ENCODE measurements at regions not wholly inside any gene's neighbourhood (a gene's known extent, or its start where the extent isn't known, plus 50 kb on each side); places are given as distances from the start of the nearest gene placed in this dataset.

GRCh38 chr20:4597215-4597614 is 89.0 kb upstream of the PRNP start:
- no peak for DNase-seq

GRCh38 chr20:4593149-4593525 is 93.1 kb upstream of the PRNP start:
- DNase-seq, result no peak

GRCh38 chr20:4592316-4593148 is 93.7 kb upstream of the PRNP start:
- peak; percentile 35 for DNase-seq

GRCh38 chr20:4591975-4592315 is 94.3 kb upstream of the PRNP start:
- DNase-seq, result no peak

GRCh38 chr20:4585758-4586157 is 100.5 kb upstream of the PRNP start:
- DNase-seq, result no peak

- no peak for DNase-seq
Measured at GRCh38 chr20:4585104-4585753, 101.0 kb upstream of the PRNP start.

- DNase-seq, result no peak
Measured at GRCh38 chr20:4584510-4584909, 101.7 kb upstream of the PRNP start.

GRCh38 chr20:4581838-4582237 is 104.4 kb upstream of the PRNP start:
- no peak for DNase-seq

- no peak for DNase-seq
Measured at GRCh38 chr20:4578375-4578774, 107.9 kb upstream of the PRNP start.

- no peak for DNase-seq
Measured at GRCh38 chr20:4574356-4574690, 111.9 kb upstream of the PRNP start.

GRCh38 chr20:4573564-4574355 is 112.5 kb upstream of the PRNP start:
- peak; percentile 18 for DNase-seq

GRCh38 chr20:4571759-4572531 is 114.3 kb upstream of the PRNP start:
- no peak for DNase-seq

- DNase-seq, result no peak
Measured at GRCh38 chr20:4569865-4570264, 116.4 kb upstream of the PRNP start.

GRCh38 chr20:4569092-4569491 is 117.2 kb upstream of the PRNP start:
- DNase-seq, result peak; percentile 6

GRCh38 chr20:4568361-4568959 is 117.8 kb upstream of the PRNP start:
- DNase-seq, result no peak

GRCh38 chr20:4567170-4567569 is 119.1 kb upstream of the PRNP start:
- DNase-seq, result no peak

GRCh38 chr20:4563534-4563933 is 122.7 kb upstream of the PRNP start:
- no peak for DNase-seq

- no peak for DNase-seq
Measured at GRCh38 chr20:4563031-4563430, 123.2 kb upstream of the PRNP start.

GRCh38 chr20:4560667-4561066 is 125.6 kb upstream of the PRNP start:
- no peak for DNase-seq

- no peak for DNase-seq
Measured at GRCh38 chr20:4559906-4560305, 126.3 kb upstream of the PRNP start.

- no peak for DNase-seq
Measured at GRCh38 chr20:4559106-4559505, 127.2 kb upstream of the PRNP start.

GRCh38 chr20:4556781-4557180 is 129.5 kb upstream of the PRNP start:
- DNase-seq, result no peak
